Prostate gland (tissue), 2 donors: ENCODE measurements at regions not wholly inside any gene's neighbourhood (a gene's known extent, or its start where the extent isn't known, plus 50 kb on each side); places are given as distances from the start of the nearest gene placed in this dataset.
A peak's percentile ranks its signal among the peaks of the same experiment; 100 is the strongest.

Experiments used
- DNase-seq: peaks from one replicate; pipeline ENCODE4 v3.0.0-alpha.2; 2019; ENCODE audit warnings: low spot score
- H3K27ac ChIP-seq, 2 donors: fragments of 200-600 bp; sonication (generic); 2 replicates each; pipeline ENCODE4 v1.5.1; 2017 to 2019
- H3K27me3 ChIP-seq: fragments of 200-600 bp; sonication (generic); replicated peaks from 2 replicates; pipeline ENCODE4 v1.5.1; 2019; ENCODE audit not compliant: insufficient read depth
- H3K36me3 ChIP-seq, 2 donors: fragments of 200-600 bp; sonication (generic); 1 replicate in 1 of 2; 2 replicates in 1 of 2; pipeline versions ENCODE4 v1.5.1 to v1.8.1; 2017 to 2019
- H3K4me1 ChIP-seq: fragments of 200-600 bp; sonication (generic); replicated peaks from 2 replicates; pipeline ENCODE4 v1.5.1; 2019
- H3K4me3 ChIP-seq, 2 donors: fragments of 200-600 bp; sonication (generic); 2 replicates each; pipeline ENCODE4 v1.5.1; 2017 to 2019
- H3K9me3 ChIP-seq: fragments of 200-600 bp; sonication (generic); 2 replicates; pipeline ENCODE4 v1.5.1; 2017
- POLR2A ChIP-seq: fragments of 450-650 bp; IDR thresholded peaks from one replicate; pipeline ENCODE4 v1.6.1; 2016; ENCODE audit warnings: antibody characterized with exemption, mild to moderate bottlenecking
- POLR2AphosphoS5 ChIP-seq: sonication (generic); formaldehyde crosslinking; IDR thresholded peaks from one replicate; pipeline ENCODE4 v1.6.1; 2017; ENCODE audit warnings: antibody characterized with exemption
- WGBS: methylation state at CpG from one replicate; pipeline ENCODE4 v1.1.5; 2018; 5-methylcytosine and 5-hydroxymethylcytosine counted together
- intact Hi-C: fragments of 100-400 bp; cut with DNase I; formaldehyde crosslinking; loops from one replicate; pipeline ENCODE4 v1.14.2; 2022
- TF ChIP-seq, protein P1 (sequence below), 4 experiments: fragments of 200-600 bp in 2 of 4; fragments of 450-650 bp in 2 of 4; sonication (generic) in 2 of 4; IDR thresholded peaks; 1 replicate in 3 of 4; 2 replicates in 1 of 4; pipeline ENCODE4 v1.5.1; 2016 to 2019; ENCODE audit warnings: antibody characterized with exemption in 4 of 4, mild to moderate bottlenecking in 2 of 4, moderate library complexity in 2 of 4

DNA sequence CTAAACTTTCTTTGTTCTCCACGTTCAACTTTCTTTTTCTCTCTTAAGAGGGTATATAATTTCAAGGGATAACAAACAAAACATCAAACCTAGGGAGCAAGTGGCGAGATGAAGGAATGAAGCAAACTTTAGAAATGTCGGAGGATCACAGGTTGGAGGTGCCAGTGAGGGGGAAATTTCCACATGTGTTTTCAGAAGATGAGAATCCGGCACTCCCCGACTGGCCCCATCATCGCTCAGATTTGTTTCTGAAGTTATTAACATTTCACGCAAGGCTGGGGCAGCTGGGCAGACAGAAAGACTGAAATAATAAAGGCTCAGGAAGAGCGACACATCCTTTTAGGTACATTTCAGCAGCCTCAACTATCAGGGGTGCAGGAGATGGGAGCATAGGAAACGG is 134.9 kb downstream of the SMIM20 start:
- H3K9me3 ChIP-seq = no peaks in the 10 kb centered on the region
- H3K4me3 ChIP-seq = no peak overlapping the region
- H3K4me1 ChIP-seq = no peaks in the 10 kb centered on the region
- no peaks in the 10 kb centered on the region for H3K27me3 ChIP-seq
- intact Hi-C loops = no loop called here
- 62% methylated on average over 9 of the region's 9 CpGs for WGBS
- TF ChIP-seq POLR2AphosphoS5 (no peak), POLR2A (no peak)
- TF ChIP-seq, protein P1, sequence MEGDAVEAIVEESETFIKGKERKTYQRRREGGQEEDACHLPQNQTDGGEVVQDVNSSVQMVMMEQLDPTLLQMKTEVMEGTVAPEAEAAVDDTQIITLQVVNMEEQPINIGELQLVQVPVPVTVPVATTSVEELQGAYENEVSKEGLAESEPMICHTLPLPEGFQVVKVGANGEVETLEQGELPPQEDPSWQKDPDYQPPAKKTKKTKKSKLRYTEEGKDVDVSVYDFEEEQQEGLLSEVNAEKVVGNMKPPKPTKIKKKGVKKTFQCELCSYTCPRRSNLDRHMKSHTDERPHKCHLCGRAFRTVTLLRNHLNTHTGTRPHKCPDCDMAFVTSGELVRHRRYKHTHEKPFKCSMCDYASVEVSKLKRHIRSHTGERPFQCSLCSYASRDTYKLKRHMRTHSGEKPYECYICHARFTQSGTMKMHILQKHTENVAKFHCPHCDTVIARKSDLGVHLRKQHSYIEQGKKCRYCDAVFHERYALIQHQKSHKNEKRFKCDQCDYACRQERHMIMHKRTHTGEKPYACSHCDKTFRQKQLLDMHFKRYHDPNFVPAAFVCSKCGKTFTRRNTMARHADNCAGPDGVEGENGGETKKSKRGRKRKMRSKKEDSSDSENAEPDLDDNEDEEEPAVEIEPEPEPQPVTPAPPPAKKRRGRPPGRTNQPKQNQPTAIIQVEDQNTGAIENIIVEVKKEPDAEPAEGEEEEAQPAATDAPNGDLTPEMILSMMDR (IDR thresholded peaks at IDR 0.05) = no peak
- peak overlapping the region; percentile 47 to 57 for H3K27ac ChIP-seq
- no peaks in the 10 kb centered on the region for H3K36me3 ChIP-seq
- DNase-seq = no peak

DNA sequence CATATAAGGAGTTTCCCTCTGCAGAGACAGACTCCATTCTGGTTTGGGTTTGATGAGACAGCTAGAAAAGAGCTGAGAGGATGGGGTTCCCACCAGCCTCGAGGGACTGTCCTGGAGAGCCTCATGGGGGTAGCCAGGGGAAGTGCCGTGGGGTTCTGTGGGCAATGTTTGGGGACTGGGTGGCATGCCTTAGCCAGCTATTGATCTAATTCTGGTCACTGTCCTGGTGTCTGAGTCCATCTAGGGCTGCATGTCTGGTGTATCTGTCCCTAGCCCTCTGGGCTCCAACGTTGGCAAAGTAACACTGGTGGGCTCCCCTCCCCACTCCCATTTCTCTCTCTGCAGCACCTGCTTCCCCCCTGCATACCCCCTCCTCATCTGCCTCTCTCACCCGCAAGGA is 135.4 kb downstream of the SMIM20 start:
- 80% methylated on average over 4 of the region's 4 CpGs for WGBS
- no peaks in the 10 kb centered on the region for H3K27me3 ChIP-seq
- H3K9me3 ChIP-seq = no peaks in the 10 kb centered on the region
- TF ChIP-seq POLR2A = no peak
- TF ChIP-seq POLR2AphosphoS5 = no peak
- TF ChIP-seq, protein P1 (IDR thresholded peaks at IDR 0.05) = no peak
- no peak for DNase-seq
- H3K36me3 ChIP-seq = no peaks in the 10 kb centered on the region
- no peaks in the 10 kb centered on the region for H3K4me1 ChIP-seq
- H3K4me3 ChIP-seq = no peak overlapping the region
- H3K27ac ChIP-seq = peak overlapping the region; percentile 47 to 57
- intact Hi-C loops = no loop called here

DNA sequence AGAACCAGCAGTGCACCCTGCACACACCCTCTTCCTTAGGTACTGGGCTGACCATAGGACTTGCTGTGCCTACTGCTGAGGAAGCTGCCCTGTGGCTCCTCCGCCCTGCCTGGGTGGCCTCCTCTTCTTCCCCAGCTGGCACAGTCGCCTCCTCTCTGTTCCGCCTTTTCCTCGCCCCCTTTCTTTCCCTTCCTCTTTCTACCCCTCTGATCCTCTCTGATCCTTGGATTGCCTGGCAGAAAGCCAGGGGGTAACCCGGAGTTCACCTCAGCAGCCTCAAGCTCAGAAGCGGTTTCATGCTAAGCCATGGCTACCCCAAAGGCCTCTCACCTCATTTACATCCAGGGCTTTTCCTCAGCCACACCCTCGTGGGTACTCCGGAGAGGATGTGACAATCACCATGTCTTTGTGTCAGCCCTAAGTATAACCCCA is 136.2 kb downstream of the SMIM20 start:
- TF ChIP-seq, protein P1 (IDR thresholded peaks at IDR 0.05) = no peak
- TF ChIP-seq POLR2A (no peak), POLR2AphosphoS5 (no peak)
- H3K9me3 ChIP-seq = no peaks in the 10 kb centered on the region
- no peaks in the 10 kb centered on the region for H3K4me1 ChIP-seq
- intact Hi-C loops = no loop called here
- no peak for DNase-seq
- 86% methylated on average over 8 of the region's 8 CpGs for WGBS
- H3K27ac ChIP-seq = no peak overlapping the region
- H3K27me3 ChIP-seq = no peaks in the 10 kb centered on the region
- no peaks in the 10 kb centered on the region for H3K36me3 ChIP-seq
- H3K4me3 ChIP-seq = no peak overlapping the region

DNA sequence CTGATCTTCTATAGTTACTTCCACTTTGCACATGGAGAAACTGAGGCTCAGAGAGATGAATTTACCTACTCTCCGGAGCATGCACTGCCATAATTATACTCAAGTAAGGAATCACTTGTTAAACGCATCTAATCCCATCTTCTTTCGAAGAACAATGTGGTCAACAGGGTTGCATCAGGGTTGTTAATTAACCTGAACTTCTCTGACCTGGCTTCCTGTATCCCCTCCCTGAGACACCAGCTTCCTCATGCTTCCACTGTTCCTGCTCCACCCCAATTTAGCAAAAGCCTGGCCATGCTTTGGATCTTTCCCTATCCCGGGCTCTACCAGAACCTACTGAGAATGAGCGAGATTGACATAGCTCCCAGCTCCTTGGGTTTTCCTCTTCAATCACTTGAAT is 136.7 kb downstream of the SMIM20 start:
- 94% methylated on average over 5 of the region's 5 CpGs for WGBS
- no peaks in the 10 kb centered on the region for H3K27me3 ChIP-seq
- H3K9me3 ChIP-seq = no peaks in the 10 kb centered on the region
- intact Hi-C loops = no loop called here
- H3K4me3 ChIP-seq = no peak overlapping the region
- H3K36me3 ChIP-seq = no peaks in the 10 kb centered on the region
- TF ChIP-seq, protein P1 (IDR thresholded peaks at IDR 0.05) = no peak
- TF ChIP-seq POLR2AphosphoS5 (no peak), POLR2A (no peak)
- DNase-seq = no peak
- no peak overlapping the region for H3K27ac ChIP-seq
- H3K4me1 ChIP-seq = no peaks in the 10 kb centered on the region

DNA sequence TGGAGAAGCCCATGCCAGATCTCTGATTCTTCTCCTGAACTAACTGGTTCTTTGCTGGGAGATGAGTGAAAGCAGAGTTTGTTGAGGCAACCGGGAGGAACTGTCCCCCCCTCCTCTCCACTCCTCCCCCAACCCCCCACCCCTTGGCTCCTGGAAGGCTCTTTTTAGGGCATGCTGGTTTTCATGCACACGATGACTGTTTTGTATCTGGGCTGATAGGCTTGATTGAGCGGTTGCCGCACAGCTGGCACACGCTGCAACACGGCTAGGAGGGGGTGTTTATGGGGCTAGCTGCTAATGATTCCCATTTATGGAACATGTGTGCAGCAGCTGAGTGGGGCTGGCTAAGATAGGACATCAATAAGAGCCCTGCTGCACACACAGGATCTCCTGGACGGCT is 137.2 kb downstream of the SMIM20 start:
- no peak for DNase-seq
- no peaks in the 10 kb centered on the region for H3K4me1 ChIP-seq
- no peaks in the 10 kb centered on the region for H3K36me3 ChIP-seq
- no peaks in the 10 kb centered on the region for H3K9me3 ChIP-seq
- no peak overlapping the region for H3K4me3 ChIP-seq
- TF ChIP-seq POLR2A (no peak), POLR2AphosphoS5 (no peak)
- TF ChIP-seq, protein P1 (IDR thresholded peaks at IDR 0.05) = no peak
- WGBS = 43% methylated on average over 7 of the region's 7 CpGs
- no peaks in the 10 kb centered on the region for H3K27me3 ChIP-seq
- intact Hi-C loops = no loop called here
- no peak overlapping the region for H3K27ac ChIP-seq
